GM18519 (cell line): ENCODE measurements at regions not wholly inside any gene's neighbourhood (a gene's known extent, or its start where the extent isn't known, plus 50 kb on each side); places are given as distances from the start of the nearest gene placed in this dataset.

Experiments
- ATAC-seq: cut with Tn5 transposase; IDR thresholded peaks from one replicate; pipeline ENCODE4 v1.9.1; 2021; ENCODE audit warnings: mild to moderate bottlenecking, moderate library complexity; ENCODE audit not compliant: unreplicated experiment, low FRiP score

- no peak for ATAC-seq
These were observed 198.9 kb upstream of the TOPAZ1 start for GRCh38 chr3:44042772-44043171.

GRCh38 chr3:44045476-44046275 is 196.0 kb upstream of the TOPAZ1 start:
- ATAC-seq: peak; percentile 71

- ATAC-seq: no peak
These were observed 193.9 kb upstream of the TOPAZ1 start for GRCh38 chr3:44047796-44048195.

DNA sequence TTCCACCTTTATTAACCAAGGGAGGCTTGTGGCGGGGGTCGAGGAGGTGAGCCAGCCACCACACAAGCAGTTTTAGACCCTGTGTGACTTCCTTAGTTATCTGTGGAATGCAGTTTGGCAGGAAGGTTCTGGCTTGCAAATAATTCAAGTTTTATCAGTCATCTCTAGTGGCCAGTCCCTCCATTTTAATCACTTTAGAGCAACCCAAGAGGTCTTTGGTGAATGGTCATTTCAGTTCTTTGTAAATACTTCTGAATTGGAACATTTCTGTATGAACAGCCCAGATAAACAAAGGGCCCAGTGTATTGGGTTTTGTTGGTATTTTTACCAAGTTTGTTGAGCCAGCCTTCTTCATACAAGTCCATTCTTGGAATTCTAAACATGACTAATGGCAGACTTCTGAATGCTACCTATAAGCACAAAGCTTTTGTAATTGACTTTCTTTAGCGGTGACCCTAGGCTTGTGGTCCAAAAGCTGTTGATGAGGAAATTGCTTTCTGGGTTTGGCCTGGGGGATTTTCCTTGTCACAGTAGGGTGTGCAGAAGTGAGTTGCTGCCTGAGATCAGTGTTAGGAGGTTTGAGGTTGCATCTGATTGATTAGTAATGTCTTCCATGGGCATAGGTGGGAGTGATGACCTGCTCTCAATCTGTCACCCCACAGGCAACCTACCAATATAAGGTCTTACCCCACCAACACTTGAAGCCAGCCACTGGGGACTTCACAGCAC is 193.3 kb upstream of the TOPAZ1 start:
- no peak for ATAC-seq

- ATAC-seq: no peak
These were observed 192.7 kb upstream of the TOPAZ1 start for GRCh38 chr3:44048949-44049348.

DNA sequence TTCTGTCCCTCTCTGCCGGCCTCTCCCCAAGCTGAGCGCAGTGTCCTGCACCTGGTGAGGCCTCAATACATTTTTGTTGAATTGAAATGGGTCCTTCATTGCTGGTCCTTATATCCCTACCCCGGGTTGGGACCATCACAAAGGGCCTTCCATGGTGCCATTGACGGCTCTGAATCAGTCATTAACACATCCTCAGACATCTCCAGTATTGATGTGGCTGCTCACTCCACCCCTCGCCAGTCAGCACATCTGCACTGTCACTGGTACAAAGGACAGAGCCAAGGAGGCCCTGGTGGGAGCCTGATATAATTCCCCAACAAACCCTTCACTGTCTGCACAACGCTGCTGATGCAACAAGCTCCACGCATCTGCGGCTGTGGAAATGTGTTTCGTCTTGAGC is 191.6 kb upstream of the TOPAZ1 start:
- ATAC-seq: no peak

GRCh38 chr3:44050867-44051266 is 190.8 kb upstream of the TOPAZ1 start:
- ATAC-seq: no peak

- no peak for ATAC-seq
These were observed 185.7 kb upstream of the TOPAZ1 start for GRCh38 chr3:44055951-44056350.

DNA sequence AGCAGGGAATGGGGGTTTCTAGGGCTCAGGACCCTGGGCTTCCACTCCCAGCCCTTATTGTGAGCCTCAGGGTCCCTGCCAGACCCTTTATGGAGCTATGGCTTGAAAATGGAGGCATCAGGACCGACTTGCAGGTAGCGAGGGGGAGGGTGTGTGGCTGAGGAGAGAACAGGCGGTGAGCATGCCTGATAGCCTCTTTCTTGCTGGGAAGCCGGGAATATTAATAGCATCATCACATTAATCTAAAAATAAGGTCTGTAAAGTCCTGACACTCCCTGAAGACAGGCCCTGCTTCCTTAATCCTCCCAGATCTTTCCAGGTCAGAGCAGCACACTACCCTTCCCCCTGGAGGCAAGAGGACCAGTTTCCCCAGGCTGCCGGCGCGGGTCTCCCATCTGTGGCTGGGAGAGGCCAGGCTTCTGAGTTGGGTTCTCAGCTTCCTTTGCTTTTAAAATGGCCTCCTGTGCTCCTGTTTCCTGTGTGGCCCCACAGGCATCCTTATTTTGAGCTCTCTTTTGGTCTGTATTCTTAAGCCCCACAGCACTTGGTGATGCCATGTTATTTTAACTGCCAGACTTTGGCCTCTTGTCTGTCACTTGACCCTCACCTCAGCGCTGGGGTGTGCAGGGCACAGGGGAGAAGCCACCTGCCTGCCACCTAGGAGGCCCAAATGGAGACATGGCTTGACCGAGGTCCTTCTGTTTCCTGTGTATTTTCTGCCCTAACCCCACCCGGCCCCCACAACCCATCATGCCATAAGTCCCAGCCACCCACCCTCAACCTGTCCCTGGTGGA is 185.0 kb upstream of the TOPAZ1 start:
- no peak for ATAC-seq

DNA sequence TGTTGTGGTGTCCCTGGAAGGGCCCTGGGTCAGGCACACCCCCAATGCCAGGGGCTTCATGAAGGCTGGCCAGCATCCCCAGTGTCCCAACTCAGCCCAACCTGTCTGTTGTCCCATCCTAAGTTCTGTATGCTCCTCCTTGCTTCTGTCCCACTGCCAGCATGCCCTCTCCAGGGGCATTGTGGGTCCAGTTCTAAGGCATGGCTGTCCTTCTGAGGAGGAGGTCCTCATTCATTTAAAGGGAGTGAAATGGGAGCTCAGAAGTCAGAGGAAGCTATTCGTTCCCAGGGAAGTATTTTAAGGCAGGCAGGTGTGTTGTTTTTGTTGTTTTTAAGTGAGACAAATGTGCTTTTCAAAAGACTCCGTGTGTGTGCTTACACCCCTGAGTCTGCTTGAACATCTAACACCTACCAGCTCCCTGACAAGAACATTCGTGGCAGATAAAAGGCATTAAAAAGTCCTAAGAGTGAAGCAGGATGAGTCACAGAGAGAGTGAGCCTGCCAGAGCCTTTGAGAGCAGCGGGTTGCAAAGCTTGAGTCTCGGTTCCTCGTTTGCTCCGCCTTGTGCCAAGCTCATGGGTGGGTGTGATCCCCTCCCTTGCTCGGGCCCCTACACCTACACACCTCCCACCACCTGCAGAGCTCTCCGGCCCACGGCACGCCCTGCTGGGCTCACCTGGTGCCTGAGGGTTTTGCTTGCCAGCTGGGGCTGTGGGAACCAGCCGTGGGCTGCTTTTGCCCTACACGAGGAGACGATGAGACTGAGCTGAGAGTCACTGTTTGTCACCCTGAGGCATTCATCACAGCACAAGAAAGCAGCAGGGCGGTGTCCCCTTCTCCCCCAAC is 183.4 kb upstream of the TOPAZ1 start:
- peak; percentile 86 for ATAC-seq

DNA sequence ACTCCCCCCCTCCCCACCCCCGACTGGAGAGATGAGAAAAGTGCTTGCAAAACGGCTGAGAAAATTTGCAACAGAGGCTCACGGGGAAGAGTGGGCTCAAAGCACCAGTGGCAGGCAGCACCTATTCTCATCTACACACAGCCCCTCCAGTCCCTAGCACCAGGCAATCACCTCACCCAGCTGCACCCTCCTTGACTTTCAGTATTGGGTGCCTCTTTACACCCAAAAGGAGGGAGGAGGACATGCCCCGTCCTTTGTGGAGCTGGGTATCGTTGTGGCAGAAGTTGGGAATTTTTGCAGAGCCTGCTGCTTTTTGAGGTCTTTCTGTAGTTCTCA is 182.8 kb upstream of the TOPAZ1 start:
- ATAC-seq: no peak

GRCh38 chr3:44060164-44060563 is 181.5 kb upstream of the TOPAZ1 start:
- ATAC-seq: no peak

DNA sequence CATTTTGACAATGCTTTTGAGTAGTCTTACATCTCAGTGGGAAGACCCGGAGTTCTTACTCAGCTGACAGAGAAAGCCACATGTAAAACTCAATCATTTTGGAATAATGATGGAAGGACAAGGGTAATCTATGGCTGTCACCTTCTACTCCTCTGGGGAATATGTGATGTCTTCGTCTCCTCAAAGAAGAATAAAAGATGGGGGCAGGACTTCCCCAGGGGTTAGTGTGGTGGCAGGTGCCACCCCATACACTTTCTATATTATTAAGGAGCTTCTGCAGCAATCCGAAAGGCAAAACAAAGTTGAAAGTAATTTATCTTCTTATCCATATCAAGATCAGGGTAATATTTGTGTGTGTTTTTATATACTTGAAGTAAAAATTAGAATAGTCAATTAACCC is 180.4 kb upstream of the TOPAZ1 start:
- no peak for ATAC-seq

DNA sequence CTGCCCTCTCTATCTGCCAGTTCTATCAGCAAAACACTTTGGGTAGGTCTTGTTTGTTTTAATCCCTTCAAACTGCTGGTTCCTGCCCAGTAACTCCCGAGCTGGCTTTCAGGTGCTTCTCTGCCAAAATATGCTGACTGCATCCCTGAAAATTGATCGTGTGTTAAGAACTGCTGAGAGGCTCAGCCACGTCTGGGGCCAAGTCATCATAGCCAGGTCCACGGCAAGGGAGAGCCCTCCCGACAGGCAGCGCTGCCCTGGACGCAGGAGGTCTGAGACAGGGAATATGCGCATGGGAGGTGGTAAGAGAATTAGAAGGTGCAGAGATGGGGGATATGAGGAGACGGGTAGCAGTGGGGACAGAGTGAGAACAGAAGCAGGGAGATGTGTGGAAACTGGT is 179.7 kb upstream of the TOPAZ1 start:
- ATAC-seq: no peak

- no peak for ATAC-seq
These were observed 176.2 kb upstream of the TOPAZ1 start for GRCh38 chr3:44065311-44066094.

DNA sequence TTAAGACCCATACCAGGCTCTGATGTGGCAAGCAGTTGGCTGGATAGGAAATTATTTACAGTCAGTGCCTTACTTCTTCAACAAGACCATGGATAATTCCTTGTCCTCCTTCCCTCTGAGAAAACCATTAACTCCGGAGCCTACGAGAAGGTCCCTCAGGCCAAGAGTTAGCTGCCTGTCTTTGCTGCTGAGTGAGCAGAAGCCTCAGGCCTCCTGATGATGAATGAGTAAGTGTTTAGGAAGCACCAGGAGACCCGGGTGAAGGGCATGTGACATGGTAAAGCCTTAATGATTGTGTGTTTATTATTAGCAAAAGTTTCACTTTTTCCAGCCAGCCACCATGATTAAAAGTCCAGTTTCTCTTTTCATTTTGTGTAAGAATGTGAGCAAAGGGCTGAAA is 174.9 kb upstream of the TOPAZ1 start:
- no peak for ATAC-seq

DNA sequence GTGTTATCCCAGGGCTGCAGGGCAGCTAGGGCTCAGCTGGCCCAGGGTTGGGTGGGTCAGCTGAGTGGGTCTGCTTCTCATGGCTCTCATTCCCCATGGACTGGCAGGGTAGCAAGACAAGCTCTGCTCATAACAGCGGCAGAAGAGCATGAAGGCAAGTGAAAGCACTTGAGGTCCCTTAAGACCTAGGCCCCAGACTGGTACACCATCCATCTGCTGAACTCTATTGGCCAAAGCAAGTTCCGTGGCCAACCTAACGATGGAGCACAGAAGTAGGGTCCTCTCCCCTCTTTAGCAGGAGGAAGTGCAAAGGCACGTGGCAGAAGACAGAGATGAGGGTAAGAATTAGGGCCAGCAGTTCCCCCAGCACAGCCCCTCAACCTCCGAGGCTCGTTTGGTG is 174.3 kb upstream of the TOPAZ1 start:
- ATAC-seq: no peak

- no peak for ATAC-seq
These were observed 172.9 kb upstream of the TOPAZ1 start for GRCh38 chr3:44068753-44069152.

DNA sequence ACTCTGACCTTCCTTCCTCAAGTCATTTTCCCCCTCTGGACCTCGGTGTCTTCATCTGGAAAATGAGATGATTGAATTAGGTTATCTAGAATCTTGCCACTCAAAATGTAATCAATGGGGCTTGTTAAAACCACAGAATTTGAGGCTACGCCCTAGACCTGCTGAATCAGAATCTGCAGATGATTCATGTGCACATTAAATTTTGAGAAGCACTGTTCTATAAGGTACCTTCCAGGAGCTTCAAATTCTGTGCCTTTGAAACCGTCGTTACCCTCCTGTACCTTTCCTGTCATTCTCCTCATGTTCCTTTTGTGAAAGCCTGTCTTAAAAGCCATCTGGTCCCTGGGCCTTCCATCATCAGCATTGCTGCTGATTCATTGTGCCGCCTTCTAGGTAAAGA is 172.4 kb upstream of the TOPAZ1 start:
- no peak for ATAC-seq
